ENCODE measurements at regions not wholly inside any gene's neighbourhood (a gene's known extent, or its start where the extent isn't known, plus 50 kb on each side); places are given as distances from the start of the nearest gene placed in this dataset.

- 88% methylated on average over 7 of the region's 8 CpGs for WGBS
- Histone ChIP-seq H3K27ac (replicated peaks in 1 of 4) (no peak overlapping the region), H3K36me3 (peaks cover 35 to 63% (median 55%) of the 10 kb centered on the region in 4 donors), H3K4me1 (peaks cover 0 to 4% (median 0%) of the 10 kb centered on the region in 4 donors), H3K27me3 (no peaks in the 10 kb centered on the region), H3K9me3 (no peaks in the 10 kb centered on the region), H3K4me3 (no peak overlapping the region)
- no peak for DNase-seq (ENCODE audit: extremely low spot score)
- intact Hi-C loops (cut with DNase I) = loop anchor here (10.0 kb wide), 1 partner anchor 744 kb away; no protein-coding TSS in a partner anchor
- TF ChIP-seq CTCF (IDR thresholded peaks at IDR 0.05) = no peak
- TF ChIP-seq POLR2AphosphoS5 (IDR thresholded peaks at IDR 0.05) = no peak
- TF ChIP-seq POLR2A (IDR thresholded peaks at IDR 0.05; ENCODE audit: low read depth) = no peak
- TF ChIP-seq EP300 (IDR thresholded peaks at IDR 0.05) = no peak
Measured at GRCh38 chr16:31708348-31708747, 165.3 kb upstream of the ZNF267 start.

GRCh38 chr16:31709181-31709580 lies 164.4 kb upstream of the ZNF267 start:
- no peaks in the 10 kb centered on the region for H3K27me3 ChIP-seq
- no peak overlapping the region for H3K27ac ChIP-seq (replicated peaks in 1 of 4)
- DNase-seq (ENCODE audit: extremely low spot score) = no peak
- TF ChIP-seq CTCF (IDR thresholded peaks at IDR 0.05) (no peak), POLR2A (IDR thresholded peaks at IDR 0.05; ENCODE audit: low read depth) (no peak), POLR2AphosphoS5 (IDR thresholded peaks at IDR 0.05) (no peak), EP300 (IDR thresholded peaks at IDR 0.05) (no peak)
- H3K4me1 ChIP-seq = peaks cover 2 to 7% (median 4%) of the 10 kb centered on the region in 4 donors
- no peaks in the 10 kb centered on the region for H3K9me3 ChIP-seq
- WGBS = 89% methylated on average over 4 of the region's 9 CpGs
- peaks cover 29 to 54% (median 47%) of the 10 kb centered on the region in 4 donors for H3K36me3 ChIP-seq
- intact Hi-C loops (cut with DNase I) = loop anchor here (10.0 kb wide), 1 partner anchor 744 kb away; no protein-coding TSS in a partner anchor
- no peak overlapping the region for H3K4me3 ChIP-seq

GRCh38 chr16:31710134-31710533 lies 163.5 kb upstream of the ZNF267 start:
- TF ChIP-seq EP300 (IDR thresholded peaks at IDR 0.05) (no peak), POLR2AphosphoS5 (IDR thresholded peaks at IDR 0.05) (no peak), CTCF (IDR thresholded peaks at IDR 0.05) (no peak), POLR2A (IDR thresholded peaks at IDR 0.05; ENCODE audit: low read depth) (no peak)
- intact Hi-C loops (cut with DNase I) = loop anchor here (10.0 kb wide), 1 partner anchor 165 kb away; the partner anchor contains the start of gene ZNF267

GRCh38 chr16:31710880-31711279 lies 162.7 kb upstream of the ZNF267 start:
- H3K27ac ChIP-seq (replicated peaks in 1 of 4) = no peak overlapping the region
- peaks cover 15 to 24% (median 20%) of the 10 kb centered on the region in 4 donors for H3K4me1 ChIP-seq
- H3K4me3 ChIP-seq = no peak overlapping the region
- H3K36me3 ChIP-seq = peaks cover 14 to 42% (median 33%) of the 10 kb centered on the region in 4 donors
- intact Hi-C loops (cut with DNase I) = loop anchor here (10.0 kb wide), 1 partner anchor 164 kb away; the partner anchor contains the start of gene ZNF267
- H3K27me3 ChIP-seq = no peaks in the 10 kb centered on the region
- 48% methylated on average over 4 of the region's 5 CpGs for WGBS
- H3K9me3 ChIP-seq = no peaks in the 10 kb centered on the region
- no peak for DNase-seq (ENCODE audit: extremely low spot score)
- no peak for TF ChIP-seq POLR2A (IDR thresholded peaks at IDR 0.05; ENCODE audit: low read depth)
- no peak for TF ChIP-seq POLR2AphosphoS5 (IDR thresholded peaks at IDR 0.05)

More at GRCh38 chr16:31710134-31710533, 163.5 kb upstream of the ZNF267 start:
- Histone ChIP-seq H3K27ac (replicated peaks in 1 of 4) (no peak overlapping the region), H3K36me3 (peaks cover 20 to 45% (median 38%) of the 10 kb centered on the region in 4 donors), H3K4me3 (no peak overlapping the region), H3K9me3 (no peaks in the 10 kb centered on the region), H3K27me3 (no peaks in the 10 kb centered on the region), H3K4me1 (peaks cover 12 to 17% (median 13%) of the 10 kb centered on the region in 4 donors)
- no peak for DNase-seq (ENCODE audit: extremely low spot score)
- whole genome bisulfite sequencing = 85% methylated on average over 10 of the region's 10 CpGs

- WGBS = 93% methylated on average over 5 of the region's 7 CpGs
- Histone ChIP-seq H3K4me3 (no peak overlapping the region), H3K4me1 (peaks cover 15 to 28% (median 22%) of the 10 kb centered on the region in 4 donors), H3K27me3 (no peaks in the 10 kb centered on the region), H3K36me3 (peaks cover 14 to 42% (median 30%) of the 10 kb centered on the region in 4 donors), H3K27ac (replicated peaks in 1 of 4) (no peak overlapping the region), H3K9me3 (no peaks in the 10 kb centered on the region)
- intact Hi-C loops (cut with DNase I) = loop anchor here (10.0 kb wide), 1 partner anchor 163 kb away; the partner anchor contains the start of gene ZNF267
- no peak for DNase-seq (ENCODE audit: extremely low spot score)
- TF ChIP-seq POLR2A (IDR thresholded peaks at IDR 0.05; ENCODE audit: low read depth) (no peak), EP300 (IDR thresholded peaks at IDR 0.05) (no peak), CTCF (IDR thresholded peaks at IDR 0.05) (no peak), POLR2AphosphoS5 (IDR thresholded peaks at IDR 0.05) (no peak)
Measured at GRCh38 chr16:31711344-31711845, 162.2 kb upstream of the ZNF267 start.

All from esophagus muscularis mucosa (tissue), 4 donors.